ENCODE measurements at regions not wholly inside any gene's neighbourhood (a gene's known extent, or its start where the extent isn't known, plus 50 kb on each side); places are given as distances from the start of the nearest gene placed in this dataset.

GRCh38 chr1:4944911-4945310 lies 290.5 kb downstream of the AJAP1 start:
- Histone ChIP-seq H3K36me3 (ENCODE audit: control insufficient read depth, low read length) (no peaks in the 10 kb centered on the region), H3K4me1 (ENCODE audit: control insufficient read depth, low read length) (no peaks in the 10 kb centered on the region), H4K20me1 (ENCODE audit: control insufficient read depth, insufficient read depth, low read depth, low read length) (no peaks in the 10 kb centered on the region), H3K27ac (ENCODE audit: low read depth, low read length) (no peak overlapping the region), H3K27me3 (ENCODE audit: control insufficient read depth, low read length) (no peaks in the 10 kb centered on the region), H3K9me2 (replicated peaks; ENCODE audit: control insufficient read depth, low read length) (no peaks in the 10 kb centered on the region), H3K4me2 (ENCODE audit: low read length) (no peak overlapping the region), H3K4me3 (ENCODE audit: low read length) (no peak overlapping the region), H3K9me3 (ENCODE audit: control insufficient read depth, insufficient read depth, low read length) (peaks cover 3% of the 10 kb centered on the region; the same call in 1 of the 2 replicates), H3F3A (ENCODE audit: control insufficient read depth, insufficient read depth) (no peaks in the 10 kb centered on the region), H3K79me2 (ENCODE audit: control insufficient read depth, low read length) (no peaks in the 10 kb centered on the region)
- no peak for TF ChIP-seq EZH2phosphoT487 (IDR thresholded peaks at IDR 0.05; ENCODE audit: borderline replicate concordance, low read length)
- TF ChIP-seq, protein P1, sequence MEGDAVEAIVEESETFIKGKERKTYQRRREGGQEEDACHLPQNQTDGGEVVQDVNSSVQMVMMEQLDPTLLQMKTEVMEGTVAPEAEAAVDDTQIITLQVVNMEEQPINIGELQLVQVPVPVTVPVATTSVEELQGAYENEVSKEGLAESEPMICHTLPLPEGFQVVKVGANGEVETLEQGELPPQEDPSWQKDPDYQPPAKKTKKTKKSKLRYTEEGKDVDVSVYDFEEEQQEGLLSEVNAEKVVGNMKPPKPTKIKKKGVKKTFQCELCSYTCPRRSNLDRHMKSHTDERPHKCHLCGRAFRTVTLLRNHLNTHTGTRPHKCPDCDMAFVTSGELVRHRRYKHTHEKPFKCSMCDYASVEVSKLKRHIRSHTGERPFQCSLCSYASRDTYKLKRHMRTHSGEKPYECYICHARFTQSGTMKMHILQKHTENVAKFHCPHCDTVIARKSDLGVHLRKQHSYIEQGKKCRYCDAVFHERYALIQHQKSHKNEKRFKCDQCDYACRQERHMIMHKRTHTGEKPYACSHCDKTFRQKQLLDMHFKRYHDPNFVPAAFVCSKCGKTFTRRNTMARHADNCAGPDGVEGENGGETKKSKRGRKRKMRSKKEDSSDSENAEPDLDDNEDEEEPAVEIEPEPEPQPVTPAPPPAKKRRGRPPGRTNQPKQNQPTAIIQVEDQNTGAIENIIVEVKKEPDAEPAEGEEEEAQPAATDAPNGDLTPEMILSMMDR (IDR thresholded peaks at IDR 0.05; ENCODE audit: low read depth, low read length, poor library complexity, severe bottlenecking) = no peak

DNA sequence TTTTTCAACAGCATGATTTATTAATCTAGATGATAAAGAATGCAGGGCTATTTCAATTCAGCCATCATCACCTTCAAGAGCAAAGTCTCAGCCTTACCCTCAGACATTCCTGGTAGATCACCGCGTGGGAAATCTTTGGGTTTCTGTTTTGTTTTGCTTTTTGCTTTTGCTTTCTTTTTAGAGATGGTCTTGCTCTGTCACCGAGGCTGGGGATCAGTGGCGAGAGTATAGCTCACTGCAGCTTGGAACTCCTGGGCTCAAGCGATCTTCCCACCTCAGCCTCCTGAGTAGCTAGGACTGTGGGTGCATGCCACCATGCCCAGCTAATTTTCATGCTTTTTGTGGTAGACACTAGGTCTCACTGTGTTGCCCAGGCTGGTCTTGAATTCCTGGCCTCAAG lies 289.7 kb downstream of the AJAP1 start:
- Histone ChIP-seq H3K36me3 (ENCODE audit: control insufficient read depth, low read length) (no peaks in the 10 kb centered on the region), H3K9me3 (ENCODE audit: control insufficient read depth, insufficient read depth, low read length) (peaks cover 7% of the 10 kb centered on the region; the same call in 1 of the 2 replicates), H3K27me3 (ENCODE audit: control insufficient read depth, low read length) (no peaks in the 10 kb centered on the region), H3K9me2 (replicated peaks; ENCODE audit: control insufficient read depth, low read length) (no peaks in the 10 kb centered on the region), H3K4me2 (ENCODE audit: low read length) (no peak overlapping the region), H3K27ac (ENCODE audit: low read depth, low read length) (no peak overlapping the region), H3K4me1 (ENCODE audit: control insufficient read depth, low read length) (no peaks in the 10 kb centered on the region), H3K79me2 (ENCODE audit: control insufficient read depth, low read length) (no peaks in the 10 kb centered on the region), H4K20me1 (ENCODE audit: control insufficient read depth, insufficient read depth, low read depth, low read length) (no peaks in the 10 kb centered on the region), H3K4me3 (ENCODE audit: low read length) (no peak overlapping the region), H3F3A (ENCODE audit: control insufficient read depth, insufficient read depth) (no peaks in the 10 kb centered on the region)
- no peak for TF ChIP-seq EZH2phosphoT487 (IDR thresholded peaks at IDR 0.05; ENCODE audit: borderline replicate concordance, low read length)
- TF ChIP-seq, protein P1 (IDR thresholded peaks at IDR 0.05; ENCODE audit: low read depth, low read length, poor library complexity, severe bottlenecking) = no peak

DNA sequence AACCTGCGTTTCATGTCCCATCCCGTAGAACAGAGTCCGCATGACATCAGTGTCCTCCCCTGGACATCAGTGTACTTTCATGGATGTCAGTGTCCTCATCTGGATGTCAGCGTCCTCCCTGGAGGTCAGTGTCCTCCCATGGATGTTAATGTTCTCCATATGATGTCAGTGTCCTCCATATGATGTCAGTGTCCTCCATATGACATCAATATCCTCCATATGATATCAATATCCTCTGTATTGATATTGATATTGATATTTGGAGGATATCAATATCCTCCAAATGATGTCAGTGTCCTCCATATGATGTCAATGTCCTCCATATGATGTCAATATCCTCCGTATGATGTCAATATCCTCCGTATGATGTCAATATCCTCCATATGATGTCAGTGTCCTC lies 284.9 kb downstream of the AJAP1 start:
- Histone ChIP-seq H3K79me2 (ENCODE audit: control insufficient read depth, low read length) (no peaks in the 10 kb centered on the region), H3K27me3 (ENCODE audit: control insufficient read depth, low read length) (no peaks in the 10 kb centered on the region), H3K9me2 (replicated peaks; ENCODE audit: control insufficient read depth, low read length) (no peaks in the 10 kb centered on the region), H3K36me3 (ENCODE audit: control insufficient read depth, low read length) (no peaks in the 10 kb centered on the region), H3K4me2 (ENCODE audit: low read length) (no peak overlapping the region), H3F3A (ENCODE audit: control insufficient read depth, insufficient read depth) (no peaks in the 10 kb centered on the region), H4K20me1 (ENCODE audit: control insufficient read depth, insufficient read depth, low read depth, low read length) (no peaks in the 10 kb centered on the region), H3K4me3 (ENCODE audit: low read length) (no peak overlapping the region), H3K9me3 (ENCODE audit: control insufficient read depth, insufficient read depth, low read length) (0 out of 2 replicates have a peak, but pooled peaks cover 4% of the 10 kb centered on the region), H3K27ac (ENCODE audit: low read depth, low read length) (no peak overlapping the region), H3K4me1 (ENCODE audit: control insufficient read depth, low read length) (no peaks in the 10 kb centered on the region)
- TF ChIP-seq, protein P1 (IDR thresholded peaks at IDR 0.05; ENCODE audit: low read depth, low read length, poor library complexity, severe bottlenecking) = no peak
- TF ChIP-seq EZH2phosphoT487 (IDR thresholded peaks at IDR 0.05; ENCODE audit: borderline replicate concordance, low read length) = no peak

Data from DOHH2 (cell line).